Neuronal stem cell (in vitro differentiated cells): ENCODE measurements at regions not wholly inside any gene's neighbourhood (a gene's known extent, or its start where the extent isn't known, plus 50 kb on each side); places are given as distances from the start of the nearest gene placed in this dataset.
A peak's percentile ranks its signal among the peaks of the same experiment; 100 is the strongest.
"Not testable (repeated sequence)": the region's sequence is repeated elsewhere in the genome, so short reads cannot be mapped to it uniquely, and the experiment has no call there.

Experiments
- DNase-seq: peaks from one replicate; pipeline ENCODE4 v3.0.0-alpha.2; 2013; ENCODE audit warnings: low spot score
- H2AFZ ChIP-seq: one replicate; pipeline ENCODE4 v1.6.1; 2013; ENCODE audit warnings: mild to moderate bottlenecking, low read length, inconsistent platforms
- H2AK5ac ChIP-seq: 2 replicates; pipeline ENCODE4 v1.6.1; 2013; ENCODE audit warnings: low read depth, mild to moderate bottlenecking, inconsistent platforms, low read length, moderate library complexity, mixed read lengths
- H2BK120ac ChIP-seq: 2 replicates; pipeline ENCODE4 v1.6.1; 2013; ENCODE audit warnings: low read depth, mild to moderate bottlenecking, inconsistent platforms, low read length, moderate library complexity, mixed read lengths
- H2BK12ac ChIP-seq: one replicate; pipeline ENCODE4 v1.6.1; 2013; ENCODE audit warnings: low read length, inconsistent platforms
- H2BK15ac ChIP-seq: 2 replicates; pipeline ENCODE4 v1.6.1; 2013; ENCODE audit warnings: mild to moderate bottlenecking, low read length, inconsistent platforms, mixed read lengths
- H2BK5ac ChIP-seq: one replicate; pipeline ENCODE4 v1.6.1; 2013; ENCODE audit warnings: inconsistent platforms, mild to moderate bottlenecking, low read length, moderate library complexity
- H3K14ac ChIP-seq: one replicate; pipeline ENCODE4 v1.6.1; 2013; ENCODE audit warnings: low read length, inconsistent platforms
- H3K18ac ChIP-seq: 2 replicates; pipeline ENCODE4 v1.6.1; 2013; ENCODE audit warnings: low read length, inconsistent platforms
- H3K23ac ChIP-seq: 2 replicates; pipeline ENCODE4 v1.6.1; 2013; ENCODE audit warnings: low read depth, mild to moderate bottlenecking, mixed read lengths, low read length, inconsistent platforms; ENCODE audit not compliant: poor library complexity
- H3K27ac ChIP-seq: replicated peaks from 3 replicates; pipeline ENCODE4 v1.5.1; 2013; ENCODE audit warnings: low read length, inconsistent platforms
- H3K27me3 ChIP-seq, 3 experiments: 2 replicates each; pipeline ENCODE4 v1.6.1; 2013; ENCODE audit warnings: low read length in 3 of 3, mild to moderate bottlenecking in 2 of 3, inconsistent platforms in 1 of 3, low read depth in 1 of 3, mixed read lengths in 1 of 3, moderate library complexity in 1 of 3; ENCODE audit not compliant: control insufficient read depth in 3 of 3, insufficient read depth in 3 of 3
- H3K36me3 ChIP-seq, 2 donors: replicated peaks in 1 of 2; 2 replicates each; pipeline ENCODE4 v1.6.1; 2013; ENCODE audit warnings: low read length in 2 of 2; ENCODE audit not compliant: control insufficient read depth in 2 of 2, insufficient read depth in 2 of 2
- H3K4ac ChIP-seq: 2 replicates; pipeline ENCODE4 v1.6.1; 2013; ENCODE audit warnings: inconsistent platforms, mild to moderate bottlenecking, low read length, moderate library complexity
- H3K4me1 ChIP-seq, 2 donors: 1 replicate in 1 of 2; 2 replicates in 1 of 2; pipeline ENCODE4 v1.6.1; 2013; ENCODE audit warnings: low read length in 2 of 2, low read depth in 1 of 2; ENCODE audit not compliant: control insufficient read depth in 2 of 2, insufficient read depth in 1 of 2
- H3K4me2 ChIP-seq: one replicate; pipeline ENCODE4 v1.6.1; 2013; ENCODE audit warnings: mild to moderate bottlenecking, low read length, inconsistent platforms; ENCODE audit not compliant: insufficient read depth, poor library complexity, severe bottlenecking
- H3K4me3 ChIP-seq, 2 donors: 2 replicates each; pipeline ENCODE4 v1.5.1; 2013; ENCODE audit warnings: low read length in 2 of 2, mild to moderate bottlenecking in 2 of 2, inconsistent platforms in 1 of 2, moderate library complexity in 1 of 2
- H3K79me1 ChIP-seq: one replicate; pipeline ENCODE4 v1.6.1; 2013; ENCODE audit warnings: low read depth, mild to moderate bottlenecking, inconsistent platforms, low read length, moderate library complexity
- H3K9ac ChIP-seq: one replicate; pipeline ENCODE4 v1.6.1; 2013; ENCODE audit warnings: mild to moderate bottlenecking, low read depth, low read length, inconsistent platforms; ENCODE audit not compliant: poor library complexity
- H3K9me3 ChIP-seq, 2 donors: replicated peaks in 1 of 2; 2 replicates each; pipeline versions ENCODE3 to v1.6.1; 2013; ENCODE audit warnings: low read length in 2 of 2, mild to moderate bottlenecking in 2 of 2, inconsistent platforms in 1 of 2, low read depth in 1 of 2, mixed read lengths in 1 of 2, moderate library complexity in 1 of 2; ENCODE audit not compliant: control insufficient read depth in 2 of 2, insufficient read depth in 1 of 2
- H4K8ac ChIP-seq: one replicate; pipeline ENCODE4 v1.6.1; 2013; ENCODE audit warnings: low read depth, mild to moderate bottlenecking, inconsistent platforms, low read length, moderate library complexity
- H4K91ac ChIP-seq: one replicate; pipeline ENCODE4 v1.6.1; 2013; ENCODE audit warnings: low read length, low read depth, mild to moderate bottlenecking, inconsistent platforms; ENCODE audit not compliant: poor library complexity
- WGBS, 2 donors: extraction: QIAGEN DNeasy Blood & Tissue Kit; methylation state at CpG; one replicate each; pipeline ENCODE4 v1.1.7; 2013; ENCODE audit warnings: missing lambda C conversion rate in 2 of 2, mixed read lengths in 1 of 2; ENCODE audit not compliant: insufficient read length in 2 of 2, insufficient replicate concordance in 1 of 2; ENCODE audit errors: extremely low coverage in 2 of 2; 5-methylcytosine and 5-hydroxymethylcytosine counted together

DNA sequence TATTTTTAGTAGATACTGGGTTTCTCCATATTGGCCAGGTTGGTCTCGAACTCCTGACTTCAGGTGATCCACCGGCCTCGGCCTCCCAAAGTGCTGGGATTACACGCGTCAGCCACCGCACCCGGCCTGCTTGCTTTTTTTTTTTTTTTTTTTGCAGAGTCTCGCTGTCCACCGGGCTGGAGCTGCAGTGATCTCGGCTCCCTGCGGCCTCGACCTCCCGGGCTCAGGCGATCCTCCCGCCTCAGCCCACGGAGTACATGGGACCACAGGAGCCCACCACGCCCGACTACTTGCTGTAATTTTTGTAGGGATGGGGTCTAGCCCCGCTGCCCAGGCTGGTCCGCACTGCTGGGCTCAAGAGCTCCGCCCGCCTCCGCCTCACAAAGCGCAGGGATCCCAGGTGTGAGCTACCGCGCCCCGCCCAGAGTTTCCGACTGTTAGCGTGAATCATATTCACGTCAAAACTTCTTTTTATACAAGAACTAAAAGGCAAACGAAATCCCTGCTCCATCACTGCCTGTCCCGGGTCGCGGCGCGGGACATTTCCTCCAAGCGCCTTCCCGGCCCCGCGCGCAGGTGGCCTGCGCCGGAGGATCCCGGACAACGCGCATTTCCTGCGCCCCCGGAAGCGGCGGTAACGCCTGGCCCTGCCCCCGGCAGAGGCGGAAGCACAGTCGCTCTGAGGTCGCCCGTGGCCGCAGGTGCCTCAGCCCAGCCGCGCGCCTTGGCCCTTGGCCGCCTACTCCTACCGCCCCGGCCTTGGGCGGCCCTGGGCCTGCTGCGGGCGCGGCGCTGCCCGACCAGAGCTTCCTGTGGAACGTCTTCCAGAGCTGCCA lies 50.9 kb upstream of the APOD start:
- H3K4me3 ChIP-seq = peak overlapping the region; percentile 55 to 78

More for the DNA sequence above, 50.9 kb upstream of the APOD start:
- peak overlapping the region; percentile 83 for H2AFZ ChIP-seq
- not testable (repeated sequence) for H3K4me1 ChIP-seq, DNase-seq, H3K79me1 ChIP-seq, H4K8ac ChIP-seq, H2BK15ac ChIP-seq, H2AK5ac ChIP-seq, H3K14ac ChIP-seq, H2BK120ac ChIP-seq, H3K36me3 ChIP-seq, H2BK5ac ChIP-seq, H3K9me3 ChIP-seq, H3K18ac ChIP-seq, H3K4ac ChIP-seq, H3K27ac ChIP-seq, H3K9ac ChIP-seq, H4K91ac ChIP-seq, H3K23ac ChIP-seq, H2BK12ac ChIP-seq, H3K27me3 ChIP-seq
- peak overlapping the region; percentile 18 for H3K4me2 ChIP-seq
- WGBS, 2 donors = no CpG with 5 or more reads among the region's 70 CpGs
